OCI-LY1 (cell line): ENCODE measurements at regions not wholly inside any gene's neighbourhood (a gene's known extent, or its start where the extent isn't known, plus 50 kb on each side); places are given as distances from the start of the nearest gene placed in this dataset.

Source experiments
- H2AFZ ChIP-seq: fragments of 200-600 bp; sonication (generic), shearing (Covaris generic); 2 replicates; pipeline ENCODE4 v1.6.0; 2014; ENCODE audit warnings: antibody characterized with exemption, mild to moderate bottlenecking, low read length
- H3F3A ChIP-seq: fragments of 200-600 bp; sonication (generic), shearing (Covaris generic); 2 replicates; pipeline ENCODE4 v1.6.0; 2014; ENCODE audit warnings: mild to moderate bottlenecking, antibody characterized with exemption, low read length, moderate library complexity; ENCODE audit not compliant: insufficient read depth
- H3K27ac ChIP-seq: fragments of 200-600 bp; sonication (generic); 2 replicates; pipeline ENCODE4 v1.5.1; 2014; ENCODE audit warnings: low read length, mixed run types, mild to moderate bottlenecking, low read depth; ENCODE audit not compliant: poor library complexity, severe bottlenecking
- H3K27me3 ChIP-seq: fragments of 200-600 bp; sonication (generic); 2 replicates; pipeline ENCODE4 v1.6.0; 2014; ENCODE audit warnings: antibody characterized with exemption, mild to moderate bottlenecking, low read length, moderate library complexity; ENCODE audit not compliant: insufficient read depth
- H3K36me3 ChIP-seq: fragments of 200-600 bp; sonication (generic); 2 replicates; pipeline ENCODE4 v1.6.1; 2014; ENCODE audit warnings: mild to moderate bottlenecking, antibody characterized with exemption, low read length, moderate library complexity, mixed read lengths; ENCODE audit not compliant: insufficient read depth
- H3K4me1 ChIP-seq: fragments of 200-600 bp; sonication (generic); 2 replicates; pipeline ENCODE4 v1.5.1; 2014; ENCODE audit warnings: mild to moderate bottlenecking, low read length, moderate library complexity; ENCODE audit not compliant: insufficient read depth, severe bottlenecking
- H3K4me2 ChIP-seq: fragments of 200-600 bp; sonication (generic), shearing (Covaris generic); 2 replicates; pipeline ENCODE4 v1.6.1; 2014; ENCODE audit warnings: low read length
- H3K4me3 ChIP-seq: fragments of 200-600 bp; sonication (generic); 2 replicates; pipeline ENCODE4 v1.5.1; 2014; ENCODE audit warnings: low read length, low read depth, mild to moderate bottlenecking, mixed read lengths; ENCODE audit not compliant: poor library complexity, severe bottlenecking
- H3K79me2 ChIP-seq: fragments of 200-600 bp; shearing (Covaris generic); 2 replicates; pipeline ENCODE4 v1.6.1; 2016; ENCODE audit warnings: mixed run types, low read length, mixed read lengths; ENCODE audit not compliant: insufficient read depth
- H3K9ac ChIP-seq: fragments of 200-600 bp; sonication (generic), shearing (Covaris generic); 2 replicates; pipeline ENCODE4 v1.6.1; 2014; ENCODE audit warnings: mild to moderate bottlenecking, low read length, mixed read lengths
- H3K9me2 ChIP-seq: fragments of 200-600 bp; sonication (generic), shearing (Covaris generic); 2 replicates; pipeline ENCODE4 v1.6.1; 2014; ENCODE audit warnings: low read depth, mild to moderate bottlenecking, low read length, mixed read lengths
- H3K9me3 ChIP-seq: fragments of 200-600 bp; shearing (Covaris generic); 2 replicates; pipeline ENCODE4 v1.6.1; 2014; ENCODE audit warnings: low read length, mixed read lengths
- H4K20me1 ChIP-seq: fragments of 200-600 bp; sonication (generic), shearing (Covaris generic); 2 replicates; pipeline ENCODE4 v1.6.0; 2016; ENCODE audit warnings: mild to moderate bottlenecking, low read length; ENCODE audit not compliant: insufficient read depth
- CTCF ChIP-seq: fragments of 200-600 bp; sonication (generic), shearing (Covaris generic); IDR thresholded peaks from 2 replicates; pipeline ENCODE4 v1.5.1; 2017; ENCODE audit warnings: mild to moderate bottlenecking, antibody characterized with exemption, low read length, moderate library complexity, mixed read lengths
- EZH2 ChIP-seq: fragments of 200-600 bp; sonication (generic), shearing (Covaris generic); IDR thresholded peaks from 2 replicates; pipeline ENCODE4 v1.8.0; 2017; ENCODE audit warnings: borderline replicate concordance, mixed run types, mild to moderate bottlenecking, antibody characterized with exemption, low read length, moderate library complexity, mixed read lengths

GRCh38 chr6:169944061-169944337 lies 192.6 kb downstream of the ERMARD start:
- no peak overlapping the region for H3K9ac ChIP-seq
- no peak overlapping the region for H3K4me3 ChIP-seq
- H2AFZ ChIP-seq = no peak overlapping the region
- H4K20me1 ChIP-seq = no peaks in the 10 kb centered on the region
- H3K36me3 ChIP-seq = no peaks in the 10 kb centered on the region
- no peak overlapping the region for H3K27ac ChIP-seq
- H3K4me2 ChIP-seq = no peak overlapping the region
- H3K9me2 ChIP-seq = no peaks in the 10 kb centered on the region
- H3F3A ChIP-seq = no peaks in the 10 kb centered on the region
- no peaks in the 10 kb centered on the region for H3K79me2 ChIP-seq
- H3K9me3 ChIP-seq = no peaks in the 10 kb centered on the region
- 0 out of 2 replicates have a peak, but pooled peaks cover 4% of the 10 kb centered on the region for H3K27me3 ChIP-seq
- H3K4me1 ChIP-seq = no peaks in the 10 kb centered on the region
- no peak for TF ChIP-seq EZH2
- no peak for TF ChIP-seq CTCF

- Histone ChIP-seq H3K79me2 (no peaks in the 10 kb centered on the region), H3K9me2 (no peaks in the 10 kb centered on the region), H3K4me2 (no peak overlapping the region), H3K4me3 (no peak overlapping the region), H3K27ac (no peak overlapping the region), H3K9ac (no peak overlapping the region), H3F3A (no peaks in the 10 kb centered on the region), H3K36me3 (no peaks in the 10 kb centered on the region), H3K9me3 (no peaks in the 10 kb centered on the region), H3K4me1 (no peaks in the 10 kb centered on the region), H3K27me3 (0 out of 2 replicates have a peak, but pooled peaks cover 4% of the 10 kb centered on the region), H4K20me1 (no peaks in the 10 kb centered on the region), H2AFZ (no peak overlapping the region)
- TF ChIP-seq CTCF = no peak
- no peak for TF ChIP-seq EZH2
Measured at GRCh38 chr6:169943241-169944060, 192.0 kb downstream of the ERMARD start.

GRCh38 chr6:169942173-169942572 lies 190.8 kb downstream of the ERMARD start:
- H3K27ac ChIP-seq = no peak overlapping the region
- no peaks in the 10 kb centered on the region for H3K36me3 ChIP-seq
- no peaks in the 10 kb centered on the region for H3K4me1 ChIP-seq
- H4K20me1 ChIP-seq = no peaks in the 10 kb centered on the region
- H3K9me3 ChIP-seq = no peaks in the 10 kb centered on the region
- no peaks in the 10 kb centered on the region for H3F3A ChIP-seq
- H3K4me2 ChIP-seq = no peak overlapping the region
- no peak for TF ChIP-seq EZH2
- H3K27me3 ChIP-seq = 0 out of 2 replicates have a peak, but pooled peaks cover 4% of the 10 kb centered on the region
- no peak overlapping the region for H3K9ac ChIP-seq
- H3K9me2 ChIP-seq = no peaks in the 10 kb centered on the region
- no peak overlapping the region for H3K4me3 ChIP-seq
- no peaks in the 10 kb centered on the region for H3K79me2 ChIP-seq
- no peak overlapping the region for H2AFZ ChIP-seq
